Upper lobe of left lung (tissue), 6 donors: ENCODE measurements at regions not wholly inside any gene's neighbourhood (a gene's known extent, or its start where the extent isn't known, plus 50 kb on each side); places are given as distances from the start of the nearest gene placed in this dataset.

Experiments used
- ATAC-seq, 2 donors: fragments of 200-7000 bp; cut with Tn5 transposase; one replicate each; pipeline ENCODE4 v1.9.1; 2022; ENCODE audit warnings: mild to moderate bottlenecking in 2 of 2, moderate library complexity in 2 of 2; ENCODE audit not compliant: low FRiP score in 2 of 2
- DNase-seq, 2 donors: peaks; one replicate each; pipeline ENCODE4 v3.0.0-alpha.2; 2019 to 2020
- H3K27ac ChIP-seq, 4 donors: fragments of 200-600 bp; sonication (generic); one replicate each; pipeline ENCODE4 v1.5.1; 2016 to 2019
- H3K27me3 ChIP-seq, 4 donors: fragments of 200-600 bp; sonication (generic); one replicate each; pipeline ENCODE4 v1.5.1; 2017 to 2019
- H3K36me3 ChIP-seq, 4 donors: fragments of 200-600 bp; sonication (generic); one replicate each; pipeline ENCODE4 v1.5.1; 2016 to 2019
- H3K4me1 ChIP-seq, 4 donors: fragments of 200-600 bp; sonication (generic); one replicate each; pipeline ENCODE4 v1.5.1; 2018 to 2019
- H3K4me3 ChIP-seq, 4 donors: fragments of 200-600 bp; sonication (generic); one replicate each; pipeline ENCODE4 v1.5.1; 2017 to 2019; ENCODE audit warnings: mild to moderate bottlenecking in 2 of 4, moderate library complexity in 1 of 4
- H3K9me3 ChIP-seq, 4 donors: fragments of 200-600 bp; sonication (generic); one replicate each; pipeline ENCODE4 v1.5.1; 2018 to 2019
- CTCF ChIP-seq, 6 experiments: fragments of 450-650 bp in 4 of 6; fragments of 200-600 bp in 2 of 6; sonication (generic) in 2 of 6; IDR thresholded peaks; one replicate each; pipeline ENCODE4 v1.5.1; 2016 to 2019; ENCODE audit warnings: antibody characterized with exemption in 6 of 6
- EP300 ChIP-seq, 4 donors: sonication (generic); formaldehyde crosslinking; IDR thresholded peaks; one replicate each; pipeline ENCODE4 v1.5.1; 2017; ENCODE audit warnings: antibody characterized with exemption in 4 of 4, control low read depth in 2 of 4
- POLR2A ChIP-seq, 4 donors: fragments of 450-650 bp; IDR thresholded peaks; one replicate each; pipeline ENCODE4 v1.5.1; 2016 to 2017; ENCODE audit warnings: antibody characterized with exemption in 4 of 4, mild to moderate bottlenecking in 2 of 4
- POLR2AphosphoS5 ChIP-seq, 2 donors: sonication (generic); formaldehyde crosslinking; IDR thresholded peaks; one replicate each; pipeline ENCODE4 v1.5.1; 2017; ENCODE audit warnings: antibody characterized with exemption in 2 of 2
- WGBS, 2 donors: methylation state at CpG; one replicate each; pipeline ENCODE4 v1.1.5; 2017 to 2018; 5-methylcytosine and 5-hydroxymethylcytosine counted together
- donor health status: DM: no; HTN: no; CAD: no; lungs with moderate emphysema.
- donor health status: DM: no; HTN: yes; CAD: no; lungs with severe emphysema.

GRCh38 chr7:95675016-95675415 is 78.7 kb upstream of the PDK4 start:
- no peak overlapping the region for H3K27ac ChIP-seq
- no peaks in the 10 kb centered on the region for H3K4me1 ChIP-seq
- H3K9me3 ChIP-seq: no peaks in the 10 kb centered on the region
- H3K36me3 ChIP-seq: no peaks in the 10 kb centered on the region
- no peak for ATAC-seq
- TF ChIP-seq CTCF (IDR thresholded peaks at IDR 0.05): no peak
- no peak for TF ChIP-seq POLR2A (IDR thresholded peaks at IDR 0.05)
- TF ChIP-seq POLR2AphosphoS5 (IDR thresholded peaks at IDR 0.05): no peak
- no peak for TF ChIP-seq EP300 (IDR thresholded peaks at IDR 0.05)
- no peaks in the 10 kb centered on the region for H3K27me3 ChIP-seq
- 92 to 94% methylated on average over 6 of the region's 6 CpGs for WGBS, 2 donors
- DNase-seq: no peak
- H3K4me3 ChIP-seq: no peak overlapping the region

DNA sequence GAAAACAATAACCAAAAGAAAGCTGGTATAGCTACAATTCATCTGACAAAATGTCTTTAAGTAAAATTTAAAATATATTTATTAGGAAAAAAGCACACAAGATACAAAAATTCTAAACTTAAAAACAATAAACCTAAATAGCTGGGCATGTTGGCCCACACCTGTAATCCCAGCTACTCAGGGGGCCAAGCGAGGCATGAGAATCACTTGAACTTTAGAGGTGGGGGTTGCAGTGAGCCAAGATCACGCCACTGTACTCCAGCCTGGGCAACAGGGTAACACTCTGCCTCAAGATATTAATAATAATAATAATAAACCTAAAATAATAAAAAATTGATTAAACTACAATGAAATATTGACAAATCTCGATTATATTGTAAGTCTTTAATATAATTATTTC is 77.8 kb upstream of the PDK4 start:
- no peak overlapping the region for H3K27ac ChIP-seq
- ATAC-seq (no peak), DNase-seq (no peak)
- TF ChIP-seq EP300 (IDR thresholded peaks at IDR 0.05) (no peak), POLR2AphosphoS5 (IDR thresholded peaks at IDR 0.05) (no peak), POLR2A (IDR thresholded peaks at IDR 0.05) (no peak), CTCF (IDR thresholded peaks at IDR 0.05) (no peak)
- no peaks in the 10 kb centered on the region for H3K9me3 ChIP-seq
- H3K27me3 ChIP-seq: no peaks in the 10 kb centered on the region
- no peaks in the 10 kb centered on the region for H3K36me3 ChIP-seq
- no peaks in the 10 kb centered on the region for H3K4me1 ChIP-seq
- 88 to 93% methylated on average over 3 of the region's 3 CpGs for WGBS, 2 donors
- no peak overlapping the region for H3K4me3 ChIP-seq

DNA sequence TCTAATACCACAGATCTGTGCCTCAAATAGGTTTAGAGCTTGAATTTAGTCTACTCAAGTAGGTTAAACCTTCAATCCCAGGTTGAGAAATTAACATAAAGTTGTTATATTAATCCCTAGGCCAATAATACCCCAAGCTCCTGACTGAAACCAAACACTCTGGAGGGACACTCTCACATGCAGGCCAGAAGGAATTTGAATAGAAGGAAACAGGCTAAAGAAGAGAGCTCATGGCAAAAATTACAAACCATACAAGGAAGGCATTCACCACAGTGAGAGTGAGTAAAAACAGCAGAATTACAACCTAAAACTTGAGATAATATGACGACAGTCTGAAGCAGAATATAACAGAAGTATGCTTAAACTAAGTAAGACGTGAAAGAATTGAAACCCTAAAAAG is 76.1 kb upstream of the PDK4 start:
- TF ChIP-seq POLR2A (IDR thresholded peaks at IDR 0.05) (no peak), CTCF (IDR thresholded peaks at IDR 0.05) (no peak), POLR2AphosphoS5 (IDR thresholded peaks at IDR 0.05) (no peak), EP300 (IDR thresholded peaks at IDR 0.05) (no peak)
- H3K27ac ChIP-seq: no peak overlapping the region
- H3K27me3 ChIP-seq: no peaks in the 10 kb centered on the region
- H3K36me3 ChIP-seq: no peaks in the 10 kb centered on the region
- no peak overlapping the region for H3K4me3 ChIP-seq
- no peaks in the 10 kb centered on the region for H3K4me1 ChIP-seq
- ATAC-seq (no peak), DNase-seq (no peak)
- H3K9me3 ChIP-seq: no peaks in the 10 kb centered on the region
- 88 to 90% methylated on average over 2 of the region's 2 CpGs for WGBS, 2 donors

DNA sequence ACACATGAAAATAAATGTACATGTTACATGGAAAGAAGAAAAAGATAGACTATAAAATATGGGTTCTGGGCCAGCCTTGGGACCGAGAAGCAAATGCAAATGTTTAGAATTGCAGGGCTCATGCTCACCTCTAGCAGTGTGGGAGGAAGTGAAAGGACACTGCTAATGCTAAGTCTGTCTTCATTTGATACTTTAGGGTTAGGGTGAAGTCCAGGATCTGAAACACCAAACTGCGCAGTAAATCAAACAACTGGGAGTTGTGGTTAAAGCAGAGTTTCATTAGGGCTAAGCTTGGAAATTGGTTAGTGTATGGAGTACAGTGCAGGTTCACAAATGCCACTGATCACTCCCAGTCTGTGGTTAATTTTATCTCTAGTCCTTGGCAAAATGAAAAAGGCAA is 73.2 kb upstream of the PDK4 start:
- 77 to 83% methylated on average over 2 of the region's 2 CpGs for WGBS, 2 donors
- Histone ChIP-seq H3K4me1 (no peaks in the 10 kb centered on the region), H3K4me3 (no peak overlapping the region), H3K27me3 (no peaks in the 10 kb centered on the region), H3K36me3 (no peaks in the 10 kb centered on the region), H3K9me3 (no peaks in the 10 kb centered on the region), H3K27ac (no peak overlapping the region)
- TF ChIP-seq POLR2A (IDR thresholded peaks at IDR 0.05) (no peak), CTCF (IDR thresholded peaks at IDR 0.05) (no peak), EP300 (IDR thresholded peaks at IDR 0.05) (no peak), POLR2AphosphoS5 (IDR thresholded peaks at IDR 0.05) (no peak)
- ATAC-seq: no peak
- DNase-seq: no peak

DNA sequence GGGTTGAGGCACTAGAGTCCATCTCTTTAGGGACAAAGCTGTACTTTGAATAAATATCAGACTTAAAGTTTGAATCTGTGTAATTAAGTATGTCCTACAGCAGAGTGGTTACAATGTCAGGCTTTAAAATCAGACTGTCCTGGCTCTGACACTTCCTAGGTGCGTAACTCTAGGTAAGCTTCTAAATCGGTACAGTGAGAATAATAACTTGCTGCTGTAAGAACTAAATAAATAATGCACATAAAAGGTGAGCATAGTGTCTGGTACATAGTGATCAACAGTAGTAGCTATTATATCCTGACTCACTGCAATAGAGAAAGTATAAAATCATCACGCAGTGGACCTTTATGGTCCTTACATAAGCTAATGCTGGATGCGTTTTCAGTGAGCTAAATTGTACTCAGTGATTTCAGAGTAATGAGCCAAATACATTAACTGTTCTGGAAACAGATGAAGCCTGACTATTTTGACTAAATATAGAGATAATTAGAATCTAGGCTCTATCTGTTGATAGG is 72.2 kb upstream of the PDK4 start:
- ATAC-seq (no peak), DNase-seq (no peak)
- H3K4me3 ChIP-seq: no peak overlapping the region
- H3K27ac ChIP-seq: no peak overlapping the region
- no peaks in the 10 kb centered on the region for H3K36me3 ChIP-seq
- H3K27me3 ChIP-seq: no peaks in the 10 kb centered on the region
- no peaks in the 10 kb centered on the region for H3K4me1 ChIP-seq
- TF ChIP-seq POLR2A (IDR thresholded peaks at IDR 0.05) (no peak), POLR2AphosphoS5 (IDR thresholded peaks at IDR 0.05) (no peak), CTCF (IDR thresholded peaks at IDR 0.05) (no peak), EP300 (IDR thresholded peaks at IDR 0.05) (no peak)
- WGBS, 2 donors: 93 to 94% methylated on average over 4 of the region's 4 CpGs
- no peaks in the 10 kb centered on the region for H3K9me3 ChIP-seq
